Activated T-cell treated with anti-CD3 and anti-CD28 coated beads, Interleukin-2, amount 50 U/mL, for 72 hours (primary cell): ENCODE measurements at regions not wholly inside any gene's neighbourhood (a gene's known extent, or its start where the extent isn't known, plus 50 kb on each side); places are given as distances from the start of the nearest gene placed in this dataset.
A peak's percentile ranks its signal among the peaks of the same experiment; 100 is the strongest.

Experiments
- ATAC-seq, 2 donors: fragments of 150-1000 bp; cut with Tn5 transposase; replicated peaks in 1 of 2; 2 replicates each; pipeline ENCODE4 v1.10.0; 2021; ENCODE audit warnings: moderate library complexity in 2 of 2, mild to moderate bottlenecking in 1 of 2
- DNase-seq, 2 donors: peaks; one replicate each; pipeline ENCODE4 v3.0.0; 2021 to 2022; ENCODE audit warnings: mixed read lengths in 1 of 2
- H3K27ac Mint-ChIP-seq: one replicate; pipeline ENCODE4 v1.8.0; 2022; ENCODE audit warnings: mild to moderate bottlenecking, moderate library complexity, mixed read lengths
- H3K27me3 Mint-ChIP-seq: one replicate; pipeline ENCODE4 v1.8.0; 2022; ENCODE audit warnings: low read depth, mixed read lengths
- H3K36me3 Mint-ChIP-seq, 2 donors: one replicate each; pipeline ENCODE4 v1.8.0; 2022; ENCODE audit warnings: mixed read lengths in 2 of 2, mild to moderate bottlenecking in 1 of 2; ENCODE audit not compliant: insufficient read depth in 2 of 2
- H3K4me1 Mint-ChIP-seq: one replicate; pipeline ENCODE4 v1.8.0; 2022; ENCODE audit warnings: low read depth, mixed read lengths
- H3K4me3 Mint-ChIP-seq, 2 donors: one replicate each; pipeline ENCODE4 v1.8.0; 2022; ENCODE audit warnings: mild to moderate bottlenecking in 2 of 2, mixed read lengths in 2 of 2, moderate library complexity in 2 of 2
- H3K9me3 Mint-ChIP-seq, 2 donors: one replicate each; pipeline ENCODE4 v1.8.0; 2022; ENCODE audit warnings: mixed read lengths in 2 of 2

GRCh38 chr3:5270666-5271371, 83.3 kb downstream of the EDEM1 start:
- Mint-ChIP-seq H3K9me3 (no peaks in the 10 kb centered on the region), H3K27ac (no peak overlapping the region), H3K36me3 (no peaks in the 10 kb centered on the region), H3K4me3 (no peak overlapping the region), H3K4me1 (no peaks in the 10 kb centered on the region), H3K27me3 (no peaks in the 10 kb centered on the region)
- ATAC-seq (no peak), DNase-seq (no peak)

- no peaks in the 10 kb centered on the region for H3K4me1 Mint-ChIP-seq
- DNase-seq, result no peak
- no peak overlapping the region for H3K27ac Mint-ChIP-seq
- no peaks in the 10 kb centered on the region for H3K27me3 Mint-ChIP-seq
- no peak overlapping the region for H3K4me3 Mint-ChIP-seq
- no peaks in the 10 kb centered on the region for H3K36me3 Mint-ChIP-seq
- no peaks in the 10 kb centered on the region for H3K9me3 Mint-ChIP-seq
- ATAC-seq, result peak; percentile 22 to 36
Measured at GRCh38 chr3:5271372-5271683, 83.8 kb downstream of the EDEM1 start.

DNA sequence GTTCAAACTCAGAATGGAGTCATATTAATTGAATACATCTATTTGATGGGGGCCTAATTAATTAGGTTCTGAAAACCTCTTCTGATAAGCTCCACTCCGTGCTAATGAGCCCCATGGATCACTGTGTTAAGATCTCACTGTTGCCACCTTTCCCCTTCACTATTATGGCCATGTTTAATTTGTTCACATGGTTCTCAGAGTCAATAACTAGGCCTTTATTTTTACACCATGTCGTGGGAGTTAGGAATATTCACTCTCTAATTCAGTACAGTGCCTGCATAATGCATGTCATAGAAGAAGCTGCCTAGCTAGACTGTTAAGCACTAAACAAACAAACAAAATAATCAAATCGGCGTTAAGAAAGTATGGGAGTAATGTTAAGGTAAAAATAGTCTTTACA, 84.9 kb downstream of the EDEM1 start:
- no peak for DNase-seq
- H3K36me3 Mint-ChIP-seq, result no peaks in the 10 kb centered on the region
- no peak overlapping the region for H3K27ac Mint-ChIP-seq
- no peaks in the 10 kb centered on the region for H3K4me1 Mint-ChIP-seq
- no peaks in the 10 kb centered on the region for H3K9me3 Mint-ChIP-seq
- H3K4me3 Mint-ChIP-seq, result no peak overlapping the region
- H3K27me3 Mint-ChIP-seq, result no peaks in the 10 kb centered on the region
- no peak for ATAC-seq

GRCh38 chr3:5274091-5274490, 86.6 kb downstream of the EDEM1 start:
- DNase-seq (no peak), ATAC-seq (no peak)
- Mint-ChIP-seq H3K36me3 (no peaks in the 10 kb centered on the region), H3K9me3 (no peaks in the 10 kb centered on the region), H3K4me3 (no peak overlapping the region), H3K4me1 (no peaks in the 10 kb centered on the region), H3K27me3 (no peaks in the 10 kb centered on the region), H3K27ac (no peak overlapping the region)

DNA sequence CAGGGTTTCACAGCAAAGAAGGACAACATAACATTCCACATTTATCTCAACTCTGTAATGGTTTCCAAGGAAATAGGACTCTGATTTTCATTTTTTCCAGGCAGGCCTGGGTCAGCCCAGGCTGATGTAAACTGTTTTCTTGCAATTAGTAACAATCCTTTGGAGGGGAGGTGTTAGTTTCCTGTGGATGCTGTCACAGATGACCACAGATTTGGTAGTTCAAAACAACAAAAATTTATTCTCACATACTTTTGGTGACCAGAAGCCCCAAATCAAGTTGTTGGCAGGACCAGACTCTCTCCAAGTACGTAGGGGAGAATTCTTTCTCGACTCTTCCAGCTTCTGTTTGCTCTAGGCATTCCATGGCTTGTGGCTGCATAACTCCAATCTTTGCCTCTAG, 88.0 kb downstream of the EDEM1 start:
- peaks cover 0 to 1% of the 10 kb centered on the region in 2 donors for H3K9me3 Mint-ChIP-seq
- H3K4me1 Mint-ChIP-seq, result no peaks in the 10 kb centered on the region
- no peaks in the 10 kb centered on the region for H3K36me3 Mint-ChIP-seq
- no peak overlapping the region for H3K27ac Mint-ChIP-seq
- ATAC-seq (no peak), DNase-seq (no peak)
- no peak overlapping the region for H3K4me3 Mint-ChIP-seq
- no peaks in the 10 kb centered on the region for H3K27me3 Mint-ChIP-seq

- no peak overlapping the region for H3K4me3 Mint-ChIP-seq
- H3K36me3 Mint-ChIP-seq, result peaks cover 0 to 3% of the 10 kb centered on the region in 2 donors
- no peak overlapping the region for H3K27ac Mint-ChIP-seq
- no peaks in the 10 kb centered on the region for H3K4me1 Mint-ChIP-seq
- peaks cover 4 to 5% of the 10 kb centered on the region in 2 donors for H3K9me3 Mint-ChIP-seq
- no peaks in the 10 kb centered on the region for H3K27me3 Mint-ChIP-seq
- DNase-seq, result no peak
- no peak for ATAC-seq
Measured at GRCh38 chr3:5276934-5277333, 89.4 kb downstream of the EDEM1 start.

- no peak overlapping the region for H3K27ac Mint-ChIP-seq
- ATAC-seq (no peak), DNase-seq (no peak)
- H3K9me3 Mint-ChIP-seq, result peaks cover 5 to 6% of the 10 kb centered on the region in 2 donors
- no peaks in the 10 kb centered on the region for H3K27me3 Mint-ChIP-seq
- H3K4me1 Mint-ChIP-seq, result no peaks in the 10 kb centered on the region
- H3K4me3 Mint-ChIP-seq, result no peak overlapping the region
- H3K36me3 Mint-ChIP-seq, result peaks cover 0 to 3% of the 10 kb centered on the region in 2 donors
Measured at GRCh38 chr3:5277612-5278236, 90.2 kb downstream of the EDEM1 start.

DNA sequence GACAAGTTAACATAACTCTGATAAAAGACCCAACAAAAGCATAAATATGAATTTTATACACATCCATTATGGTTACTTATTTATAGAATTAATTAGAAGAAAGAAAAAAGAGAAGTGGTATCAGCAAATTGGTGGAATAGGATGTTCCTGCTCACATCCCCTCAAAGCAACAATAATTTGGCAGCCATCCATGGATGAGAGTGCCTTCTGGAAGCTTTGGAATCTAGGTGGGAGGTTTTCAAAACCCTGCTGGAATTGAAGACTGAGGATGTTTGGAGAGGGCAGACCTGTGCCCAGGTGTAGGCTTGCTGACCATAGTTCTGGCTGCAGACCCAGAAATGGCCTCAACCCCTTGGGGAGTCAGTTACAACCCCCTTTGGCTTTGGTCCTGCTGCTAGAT, 91.2 kb downstream of the EDEM1 start:
- Mint-ChIP-seq H3K4me3 (no peak overlapping the region), H3K27ac (no peak overlapping the region), H3K36me3 (peaks cover 0 to 3% of the 10 kb centered on the region in 2 donors), H3K27me3 (no peaks in the 10 kb centered on the region), H3K9me3 (peaks cover 5 to 6% of the 10 kb centered on the region in 2 donors), H3K4me1 (no peaks in the 10 kb centered on the region)
- DNase-seq, result no peak
- ATAC-seq, result no peak

- DNase-seq, result no peak
- Mint-ChIP-seq H3K9me3 (peaks cover 5 to 6% of the 10 kb centered on the region in 2 donors), H3K27me3 (peaks cover 4% of the 10 kb centered on the region), H3K4me3 (no peak overlapping the region), H3K27ac (no peak overlapping the region), H3K36me3 (peaks cover 2 to 4% of the 10 kb centered on the region in 2 donors), H3K4me1 (no peaks in the 10 kb centered on the region)
- no peak for ATAC-seq
Measured at GRCh38 chr3:5282703-5283102, 95.2 kb downstream of the EDEM1 start.

DNA sequence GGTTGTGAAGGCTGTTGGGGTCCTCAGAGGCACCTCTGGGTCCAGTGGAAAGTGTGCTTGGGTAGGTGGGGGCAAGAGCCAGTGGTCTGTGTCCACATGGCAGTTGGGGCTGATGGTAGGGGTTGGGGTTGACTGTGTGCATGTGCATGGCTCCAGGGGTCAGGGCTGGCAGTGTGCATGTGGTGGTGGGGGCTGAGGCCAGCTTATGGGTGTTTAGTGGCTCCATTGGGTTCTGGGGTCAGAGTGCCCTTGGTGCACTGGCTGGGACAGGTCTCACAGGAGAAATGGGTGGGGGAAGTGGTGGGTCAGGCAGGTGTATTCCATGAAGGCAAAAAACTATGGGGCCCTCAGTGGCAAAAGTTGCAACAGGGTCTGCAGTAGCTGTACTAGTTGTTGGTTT, 97.9 kb downstream of the EDEM1 start:
- H3K27ac Mint-ChIP-seq, result no peak overlapping the region
- peaks cover 2 to 6% of the 10 kb centered on the region in 2 donors for H3K36me3 Mint-ChIP-seq
- DNase-seq (no peak), ATAC-seq (no peak)
- peaks cover 4 to 6% of the 10 kb centered on the region in 2 donors for H3K9me3 Mint-ChIP-seq
- no peak overlapping the region for H3K4me3 Mint-ChIP-seq
- H3K4me1 Mint-ChIP-seq, result no peaks in the 10 kb centered on the region
- peaks cover 5% of the 10 kb centered on the region for H3K27me3 Mint-ChIP-seq

GRCh38 chr3:5290915-5291314, 103.4 kb downstream of the EDEM1 start:
- DNase-seq, result no peak
- Mint-ChIP-seq H3K27me3 (peaks cover 5% of the 10 kb centered on the region), H3K27ac (no peak overlapping the region), H3K9me3 (peaks cover 5% of the 10 kb centered on the region in 2 donors), H3K4me3 (no peak overlapping the region), H3K4me1 (no peaks in the 10 kb centered on the region), H3K36me3 (peaks cover 2 to 4% of the 10 kb centered on the region in 2 donors)
- no peak for ATAC-seq

- H3K4me1 Mint-ChIP-seq, result peaks cover 4% of the 10 kb centered on the region
- H3K4me3 Mint-ChIP-seq, result no peak overlapping the region
- H3K27ac Mint-ChIP-seq, result no peak overlapping the region
- ATAC-seq (no peak), DNase-seq (no peak)
- H3K36me3 Mint-ChIP-seq, result peaks cover under 1 to 4% of the 10 kb centered on the region in 2 donors
- H3K9me3 Mint-ChIP-seq, result peaks cover 5% of the 10 kb centered on the region in 2 donors
- H3K27me3 Mint-ChIP-seq, result peaks cover 3% of the 10 kb centered on the region
Measured at GRCh38 chr3:5292512-5292911, 105.0 kb downstream of the EDEM1 start.

DNA sequence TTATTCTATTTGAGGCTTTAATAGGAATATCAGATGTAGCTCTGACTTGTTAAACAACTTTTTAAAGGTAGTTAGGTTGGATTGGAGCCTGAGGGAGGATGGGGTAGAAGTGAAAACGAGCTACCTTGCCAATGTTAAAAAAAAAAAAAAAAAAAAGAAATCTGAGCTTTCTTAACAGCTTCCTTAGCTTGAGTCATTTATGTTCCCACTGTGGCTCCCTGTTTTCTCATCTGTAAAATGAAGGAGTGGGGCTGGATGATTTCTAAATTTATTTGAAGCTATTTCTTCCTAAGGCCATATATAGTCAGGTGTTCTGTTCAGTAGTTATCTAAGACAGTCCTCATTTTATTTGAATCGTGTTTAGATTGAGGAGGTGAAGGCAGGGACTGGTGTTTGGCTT, 105.7 kb downstream of the EDEM1 start:
- peaks cover 5% of the 10 kb centered on the region in 2 donors for H3K9me3 Mint-ChIP-seq
- H3K27me3 Mint-ChIP-seq, result no peaks in the 10 kb centered on the region
- ATAC-seq (no peak), DNase-seq (no peak)
- H3K4me1 Mint-ChIP-seq, result peaks cover 9% of the 10 kb centered on the region
- no peak overlapping the region for H3K27ac Mint-ChIP-seq
- no peaks in the 10 kb centered on the region for H3K36me3 Mint-ChIP-seq
- H3K4me3 Mint-ChIP-seq, result no peak overlapping the region

GRCh38 chr3:5294356-5294755, 106.8 kb downstream of the EDEM1 start:
- H3K36me3 Mint-ChIP-seq, result no peaks in the 10 kb centered on the region
- H3K4me3 Mint-ChIP-seq, result no peak overlapping the region
- H3K27ac Mint-ChIP-seq, result no peak overlapping the region
- peaks cover 5% of the 10 kb centered on the region in 2 donors for H3K9me3 Mint-ChIP-seq
- no peak for ATAC-seq
- no peaks in the 10 kb centered on the region for H3K27me3 Mint-ChIP-seq
- H3K4me1 Mint-ChIP-seq, result peaks cover 15% of the 10 kb centered on the region
- DNase-seq, result no peak
